ENCODE measurements at regions not wholly inside any gene's neighbourhood (a gene's known extent, or its start where the extent isn't known, plus 50 kb on each side); places are given as distances from the start of the nearest gene placed in this dataset.

DNA sequence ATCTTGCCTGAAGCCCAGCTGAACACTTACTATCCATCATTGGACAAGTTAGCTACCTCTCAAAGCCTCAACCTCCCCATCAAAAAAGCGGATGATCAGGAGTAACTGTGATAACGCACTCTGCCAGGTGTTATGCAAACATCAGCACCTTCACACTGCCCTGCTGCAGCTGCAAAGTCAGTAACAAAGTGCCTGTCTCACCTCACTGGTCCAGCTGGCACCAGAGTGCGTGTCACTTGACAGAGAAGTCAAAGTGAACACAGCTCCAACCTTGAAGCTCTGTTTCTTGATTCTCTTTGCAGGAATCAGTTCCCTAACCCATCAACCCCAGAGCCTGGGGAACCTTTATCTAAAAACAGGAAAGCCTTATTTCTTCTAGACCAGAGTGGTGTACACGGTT is 413.6 kb downstream of the CTTN start:
- Histone ChIP-seq H3K27ac (no peak overlapping the region), H3K9me3 (no peaks in the 10 kb centered on the region), H3K27me3 (no peaks in the 10 kb centered on the region), H3K36me3 (no peaks in the 10 kb centered on the region), H3K4me1 (no peaks in the 10 kb centered on the region), H3K4me3 (no peak overlapping the region)
- ATAC-seq (no peak), DNase-seq (no peak)
- 93% methylated on average over 3 of the region's 4 CpGs for WGBS (ENCODE audit: insufficient coverage, low coverage, low lambda C conversion rate, missing lambda C conversion rate)
- TF ChIP-seq POLR2A (IDR thresholded peaks at IDR 0.05): no peak
- TF ChIP-seq, protein P1, sequence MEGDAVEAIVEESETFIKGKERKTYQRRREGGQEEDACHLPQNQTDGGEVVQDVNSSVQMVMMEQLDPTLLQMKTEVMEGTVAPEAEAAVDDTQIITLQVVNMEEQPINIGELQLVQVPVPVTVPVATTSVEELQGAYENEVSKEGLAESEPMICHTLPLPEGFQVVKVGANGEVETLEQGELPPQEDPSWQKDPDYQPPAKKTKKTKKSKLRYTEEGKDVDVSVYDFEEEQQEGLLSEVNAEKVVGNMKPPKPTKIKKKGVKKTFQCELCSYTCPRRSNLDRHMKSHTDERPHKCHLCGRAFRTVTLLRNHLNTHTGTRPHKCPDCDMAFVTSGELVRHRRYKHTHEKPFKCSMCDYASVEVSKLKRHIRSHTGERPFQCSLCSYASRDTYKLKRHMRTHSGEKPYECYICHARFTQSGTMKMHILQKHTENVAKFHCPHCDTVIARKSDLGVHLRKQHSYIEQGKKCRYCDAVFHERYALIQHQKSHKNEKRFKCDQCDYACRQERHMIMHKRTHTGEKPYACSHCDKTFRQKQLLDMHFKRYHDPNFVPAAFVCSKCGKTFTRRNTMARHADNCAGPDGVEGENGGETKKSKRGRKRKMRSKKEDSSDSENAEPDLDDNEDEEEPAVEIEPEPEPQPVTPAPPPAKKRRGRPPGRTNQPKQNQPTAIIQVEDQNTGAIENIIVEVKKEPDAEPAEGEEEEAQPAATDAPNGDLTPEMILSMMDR (IDR thresholded peaks at IDR 0.05): no peak
- intact Hi-C loops (cut with DNase I): no loop called here

DNA sequence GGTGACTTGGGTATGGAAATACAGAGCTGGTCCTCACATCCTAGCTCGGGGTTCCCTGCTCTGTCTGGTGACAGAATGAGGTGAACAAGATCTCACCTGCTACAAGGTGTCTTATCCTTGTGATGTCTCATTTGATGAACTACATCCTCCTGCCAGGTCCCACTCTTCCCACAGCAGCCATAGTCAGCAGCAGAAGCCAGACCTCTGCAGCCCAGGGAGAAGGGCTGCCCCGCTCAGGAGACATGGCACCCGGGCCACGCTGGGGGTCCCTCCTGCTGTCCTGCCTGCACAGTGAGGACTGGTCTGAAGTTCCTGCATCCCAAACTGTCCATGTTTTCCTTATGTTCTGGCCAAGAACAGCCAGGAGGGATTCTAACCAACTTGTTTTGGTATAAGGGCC is 414.1 kb downstream of the CTTN start:
- H3K4me3 ChIP-seq: no peak overlapping the region
- H3K36me3 ChIP-seq: no peaks in the 10 kb centered on the region
- H3K4me1 ChIP-seq: no peaks in the 10 kb centered on the region
- WGBS (ENCODE audit: insufficient coverage, low coverage, low lambda C conversion rate, missing lambda C conversion rate): 70% methylated on average over 1 of the region's 4 CpGs
- intact Hi-C loops (cut with DNase I): no loop called here
- no peaks in the 10 kb centered on the region for H3K27me3 ChIP-seq
- H3K27ac ChIP-seq: no peak overlapping the region
- no peak for TF ChIP-seq POLR2A (IDR thresholded peaks at IDR 0.05)
- TF ChIP-seq, protein P1 (IDR thresholded peaks at IDR 0.05): no peak
- ATAC-seq (no peak), DNase-seq (no peak)
- no peaks in the 10 kb centered on the region for H3K9me3 ChIP-seq

DNA sequence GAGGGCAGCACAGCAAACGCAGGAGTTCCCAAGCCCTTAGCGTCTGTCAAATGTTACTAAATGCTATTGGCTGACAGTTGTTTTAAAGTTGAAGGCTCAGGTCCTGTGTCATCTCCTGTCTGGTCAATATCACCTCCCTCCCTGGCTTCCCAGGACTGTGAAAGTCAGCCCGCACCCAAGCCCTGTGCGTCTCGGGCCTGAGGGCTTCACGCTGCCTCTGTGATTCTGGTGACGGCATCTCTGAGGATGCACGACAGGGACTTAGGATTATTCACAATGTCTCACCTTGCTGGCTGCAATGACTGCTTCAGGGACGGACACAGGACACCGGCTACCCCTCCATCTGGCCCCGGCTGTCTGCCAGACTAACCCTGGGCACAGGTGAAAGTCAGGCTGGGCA is 415.3 kb downstream of the CTTN start:
- WGBS (ENCODE audit: insufficient coverage, low coverage, low lambda C conversion rate, missing lambda C conversion rate): 95% methylated on average over 3 of the region's 11 CpGs
- intact Hi-C loops (cut with DNase I): no loop called here
- no peaks in the 10 kb centered on the region for H3K27me3 ChIP-seq
- no peak overlapping the region for H3K4me3 ChIP-seq
- H3K4me1 ChIP-seq: no peaks in the 10 kb centered on the region
- no peaks in the 10 kb centered on the region for H3K9me3 ChIP-seq
- H3K36me3 ChIP-seq: no peaks in the 10 kb centered on the region
- H3K27ac ChIP-seq: no peak overlapping the region
- DNase-seq: no peak
- TF ChIP-seq POLR2A (IDR thresholded peaks at IDR 0.05): no peak
- TF ChIP-seq, protein P1 (IDR thresholded peaks at IDR 0.05): no peak
- no peak for ATAC-seq

DNA sequence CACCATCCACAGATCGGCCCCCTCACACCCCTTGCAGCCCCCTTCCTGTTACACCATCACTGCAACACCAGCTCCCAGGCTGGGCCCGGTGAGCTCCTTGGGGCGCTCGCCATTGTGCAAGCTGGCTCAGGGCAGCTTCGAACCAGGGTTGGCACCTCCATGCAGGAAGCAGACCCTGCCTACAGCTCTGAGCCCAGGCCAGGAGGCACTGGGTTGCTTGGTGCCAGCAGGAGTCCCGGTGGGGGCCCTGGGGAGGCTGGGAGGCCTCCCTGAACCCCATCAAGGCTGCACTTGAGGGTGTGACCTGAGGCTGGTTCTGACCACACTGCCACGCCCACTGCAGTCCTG is 417.1 kb downstream of the CTTN start:
- peak in 1 of 4 donors; percentile 3 for ATAC-seq
- Histone ChIP-seq H3K9me3 (no peaks in the 10 kb centered on the region), H3K27me3 (no peaks in the 10 kb centered on the region), H3K4me1 (no peaks in the 10 kb centered on the region), H3K4me3 (no peak overlapping the region), H3K36me3 (no peaks in the 10 kb centered on the region), H3K27ac (no peak overlapping the region)
- WGBS (ENCODE audit: insufficient coverage, low coverage, low lambda C conversion rate, missing lambda C conversion rate): 45% methylated on average over 2 of the region's 7 CpGs
- TF ChIP-seq, protein P1 (IDR thresholded peaks at IDR 0.05): no peak
- DNase-seq: no peak
- intact Hi-C loops (cut with DNase I): no loop called here

DNA sequence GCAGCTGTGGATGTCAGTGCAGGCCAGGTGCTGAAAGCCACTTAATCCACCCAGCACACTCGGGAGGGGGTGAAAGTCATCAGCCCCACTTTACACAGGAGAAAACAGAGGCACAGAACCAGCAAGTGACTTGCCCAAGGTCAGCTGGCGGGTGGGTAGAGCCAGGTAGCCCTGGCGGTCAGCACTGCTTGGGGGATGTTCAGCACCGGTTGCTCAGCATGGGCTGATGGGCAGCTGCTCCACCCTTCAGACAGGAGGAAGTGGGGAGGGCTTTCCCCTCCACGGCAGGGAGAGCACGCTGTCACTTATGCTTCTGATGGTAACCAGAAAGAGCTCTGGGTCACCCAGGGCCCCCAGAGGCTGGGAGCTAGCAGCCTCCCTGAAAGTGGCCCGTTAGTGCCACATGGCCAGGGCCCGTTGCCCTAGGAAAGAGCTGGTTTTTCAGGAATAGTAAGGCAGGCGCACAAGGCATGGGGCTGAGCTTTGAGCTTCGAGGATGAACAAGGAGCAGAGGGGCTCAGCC is 417.9 kb downstream of the CTTN start:
- ATAC-seq (no peak), DNase-seq (peak in 1 of 3 donors; percentile 39)
- H3K27ac ChIP-seq: no peak overlapping the region
- H3K36me3 ChIP-seq: no peaks in the 10 kb centered on the region
- no peaks in the 10 kb centered on the region for H3K27me3 ChIP-seq
- H3K4me3 ChIP-seq: no peak overlapping the region
- H3K9me3 ChIP-seq: no peaks in the 10 kb centered on the region
- H3K4me1 ChIP-seq: no peaks in the 10 kb centered on the region
- no CpG with 5 or more reads among the region's 10 CpGs for WGBS (ENCODE audit: insufficient coverage, low coverage, low lambda C conversion rate, missing lambda C conversion rate)
- intact Hi-C loops (cut with DNase I): no loop called here
- TF ChIP-seq POLR2A (IDR thresholded peaks at IDR 0.05): no peak
- TF ChIP-seq, protein P1 (IDR thresholded peaks at IDR 0.05): no peak
